ENCODE measurements at regions not wholly inside any gene's neighbourhood (a gene's known extent, or its start where the extent isn't known, plus 50 kb on each side); places are given as distances from the start of the nearest gene placed in this dataset.

DNA sequence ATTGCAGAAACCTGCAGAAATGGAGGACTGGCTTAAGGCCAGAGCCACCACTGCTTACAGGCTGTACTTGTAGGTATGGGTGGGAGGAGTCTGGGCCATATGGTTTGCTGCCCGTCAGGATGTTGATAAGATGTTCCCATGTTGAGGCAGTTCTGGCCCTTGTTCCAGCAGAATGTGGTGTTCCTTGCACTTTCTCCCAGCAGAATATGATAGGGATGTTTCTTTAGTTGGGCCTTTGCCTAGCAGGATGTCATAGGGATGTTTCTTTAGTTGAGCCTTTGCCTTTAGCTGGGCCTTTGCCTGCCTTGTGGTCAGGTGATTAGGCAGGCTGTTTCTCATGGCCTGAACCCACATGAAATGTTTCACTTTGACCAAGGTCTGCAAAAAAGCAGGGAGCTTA is 139.1 kb upstream of the PAQR3 start:
- Mint-ChIP-seq H3K27me3 (ENCODE audit: insufficient read depth, low read depth) (peaks cover 5% of the 10 kb centered on the region), H3K9me3 (peaks cover 39% of the 10 kb centered on the region), H3K4me1 (peaks cover 9% of the 10 kb centered on the region), H3K27ac (no peak overlapping the region), H3K4me3 (no peak overlapping the region), H3K36me3 (peaks cover 6% of the 10 kb centered on the region)
- H3K27me3 ChIP-seq: no peaks in the 10 kb centered on the region
- TF ChIP-seq EZH2 (IDR thresholded peaks at IDR 0.05) (no peak), CTCF (IDR thresholded peaks at IDR 0.05) (no peak), EZH2phosphoT487 (IDR thresholded peaks at IDR 0.05) (no peak)
- peaks cover 5% of the 10 kb centered on the region for H3F3A ChIP-seq (ENCODE audit: low read depth)
- H4K20me1 ChIP-seq (ENCODE audit: low read depth): no peaks in the 10 kb centered on the region
- no peak overlapping the region for H3K27ac ChIP-seq
- no peak overlapping the region for H3K9ac ChIP-seq
- no peaks in the 10 kb centered on the region for H3K79me2 ChIP-seq (ENCODE audit: low read depth)
- no peak overlapping the region for H2AFZ ChIP-seq (replicated peaks)
- H3K4me2 ChIP-seq: no peak overlapping the region
- H3K4me3 ChIP-seq: no peak overlapping the region
- H3K9me3 ChIP-seq (ENCODE audit: low read depth): peaks cover 9% of the 10 kb centered on the region
- H3K36me3 ChIP-seq: peaks cover 5% of the 10 kb centered on the region
- DNase-seq (ENCODE audit: low spot score): no peak
- peaks cover 5% of the 10 kb centered on the region for H3K4me1 ChIP-seq

GRCh38 chr4:79074040-79074439 is 134.8 kb upstream of the PAQR3 start:
- Mint-ChIP-seq H3K4me1 (no peaks in the 10 kb centered on the region), H3K36me3 (no peaks in the 10 kb centered on the region), H3K27me3 (ENCODE audit: insufficient read depth, low read depth) (peaks cover 3% of the 10 kb centered on the region), H3K4me3 (no peak overlapping the region), H3K9me3 (peaks cover 29% of the 10 kb centered on the region), H3K27ac (no peak overlapping the region)
- Histone ChIP-seq H2AFZ (replicated peaks) (no peak overlapping the region), H3K36me3 (no peaks in the 10 kb centered on the region), H3K27ac (no peak overlapping the region), H4K20me1 (ENCODE audit: low read depth) (no peaks in the 10 kb centered on the region), H3F3A (ENCODE audit: low read depth) (no peaks in the 10 kb centered on the region), H3K9ac (no peak overlapping the region), H3K9me3 (ENCODE audit: low read depth) (peaks cover 4% of the 10 kb centered on the region), H3K4me2 (no peak overlapping the region), H3K4me1 (no peaks in the 10 kb centered on the region), H3K4me3 (no peak overlapping the region), H3K79me2 (ENCODE audit: low read depth) (no peaks in the 10 kb centered on the region), H3K27me3 (no peaks in the 10 kb centered on the region)
- no peak for DNase-seq (ENCODE audit: low spot score)
- TF ChIP-seq CTCF (IDR thresholded peaks at IDR 0.05) (no peak), EZH2 (IDR thresholded peaks at IDR 0.05) (no peak), EZH2phosphoT487 (IDR thresholded peaks at IDR 0.05) (no peak)

- no peak overlapping the region for H2AFZ ChIP-seq (replicated peaks)
- H3K4me2 ChIP-seq: no peak overlapping the region
- no peak overlapping the region for H3K9ac ChIP-seq
- Mint-ChIP-seq H3K9me3 (peaks cover 29% of the 10 kb centered on the region), H3K27me3 (ENCODE audit: insufficient read depth, low read depth) (peaks cover 3% of the 10 kb centered on the region), H3K36me3 (no peaks in the 10 kb centered on the region), H3K4me1 (no peaks in the 10 kb centered on the region), H3K27ac (no peak overlapping the region), H3K4me3 (no peak overlapping the region)
- no peaks in the 10 kb centered on the region for H4K20me1 ChIP-seq (ENCODE audit: low read depth)
- H3K4me1 ChIP-seq: no peaks in the 10 kb centered on the region
- no peaks in the 10 kb centered on the region for H3F3A ChIP-seq (ENCODE audit: low read depth)
- no peak for DNase-seq (ENCODE audit: low spot score)
- no peak overlapping the region for H3K27ac ChIP-seq
- TF ChIP-seq CTCF (IDR thresholded peaks at IDR 0.05): no peak
- no peak for TF ChIP-seq EZH2phosphoT487 (IDR thresholded peaks at IDR 0.05)
- TF ChIP-seq EZH2 (IDR thresholded peaks at IDR 0.05): no peak
- no peak overlapping the region for H3K4me3 ChIP-seq
- H3K27me3 ChIP-seq: no peaks in the 10 kb centered on the region
- peaks cover 4% of the 10 kb centered on the region for H3K9me3 ChIP-seq (ENCODE audit: low read depth)
- no peaks in the 10 kb centered on the region for H3K36me3 ChIP-seq
- no peaks in the 10 kb centered on the region for H3K79me2 ChIP-seq (ENCODE audit: low read depth)
Observed at GRCh38 chr4:79073471-79073870, 134.2 kb upstream of the PAQR3 start.

Data from neural progenitor cell (in vitro differentiated cells).